IPS-18a (cell line): ENCODE measurements at regions not wholly inside any gene's neighbourhood (a gene's known extent, or its start where the extent isn't known, plus 50 kb on each side); places are given as distances from the start of the nearest gene placed in this dataset.

Source experiments
- H3K27ac ChIP-seq: one replicate; pipeline ENCODE4 v1.5.1; 2013; ENCODE audit warnings: low read length
- H3K27me3 ChIP-seq: one replicate; pipeline ENCODE4 v1.6.1; 2013; ENCODE audit warnings: mild to moderate bottlenecking, low read length; ENCODE audit not compliant: control insufficient read depth, insufficient read depth
- H3K36me3 ChIP-seq: one replicate; pipeline ENCODE4 v1.6.1; 2013; ENCODE audit warnings: low read depth, low read length; ENCODE audit not compliant: control insufficient read depth
- H3K4me1 ChIP-seq: one replicate; pipeline ENCODE4 v1.6.1; 2013; ENCODE audit warnings: low read depth, low read length; ENCODE audit not compliant: control insufficient read depth
- H3K4me3 ChIP-seq: one replicate; pipeline ENCODE4 v1.5.1; 2013; ENCODE audit warnings: low read length
- H3K9ac ChIP-seq: one replicate; pipeline ENCODE4 v1.6.1; 2013; ENCODE audit warnings: mild to moderate bottlenecking, low read length, moderate library complexity
- H3K9me3 ChIP-seq: one replicate; pipeline ENCODE4 v1.6.1; 2013; ENCODE audit warnings: low read depth, low read length; ENCODE audit not compliant: control insufficient read depth

DNA sequence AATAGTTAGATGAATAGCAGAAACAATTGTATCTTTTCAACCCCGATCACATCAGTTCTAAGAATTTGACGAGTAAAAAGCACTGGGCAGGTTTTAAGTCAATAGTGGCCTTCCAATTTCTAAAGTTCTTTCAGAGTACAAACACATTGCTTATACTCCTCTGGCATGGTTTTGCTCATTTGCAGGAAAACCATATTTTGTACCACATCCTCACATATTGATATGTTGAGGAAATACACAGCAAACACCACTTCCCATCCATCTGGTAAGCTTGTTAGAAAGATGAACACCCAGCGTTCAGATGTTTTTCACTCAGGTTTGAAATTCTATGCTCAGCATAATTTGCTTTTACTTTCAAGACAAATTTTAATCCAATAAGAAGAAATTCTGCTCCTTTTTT is 344.6 kb upstream of the ACVR2A start:
- Histone ChIP-seq H3K4me1 (no peaks in the 10 kb centered on the region), H3K4me3 (no peak overlapping the region), H3K27ac (no peak overlapping the region), H3K36me3 (no peaks in the 10 kb centered on the region), H3K9ac (no peak overlapping the region), H3K27me3 (no peaks in the 10 kb centered on the region), H3K9me3 (no peaks in the 10 kb centered on the region)

DNA sequence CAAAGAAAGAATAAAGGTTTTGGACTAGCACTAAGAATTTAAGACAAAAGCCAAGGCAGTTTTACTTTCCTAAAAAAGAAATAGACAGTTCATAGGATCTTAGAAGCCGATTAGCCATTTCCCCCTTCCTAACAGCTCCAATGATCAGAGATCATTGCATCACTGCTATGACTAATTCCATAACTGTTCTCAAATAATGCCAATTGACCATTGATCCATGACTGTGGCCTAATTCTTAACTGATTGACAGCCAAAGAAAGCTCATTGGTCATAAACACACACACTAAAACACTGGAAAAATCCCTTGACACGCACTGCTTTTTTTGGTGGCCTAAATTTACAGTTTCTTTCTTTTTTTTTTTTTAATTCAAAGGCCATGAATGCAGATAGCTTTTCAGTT is 345.0 kb upstream of the ACVR2A start:
- Histone ChIP-seq H3K9me3 (no peaks in the 10 kb centered on the region), H3K4me3 (no peak overlapping the region), H3K27me3 (no peaks in the 10 kb centered on the region), H3K9ac (no peak overlapping the region), H3K27ac (no peak overlapping the region), H3K4me1 (no peaks in the 10 kb centered on the region), H3K36me3 (no peaks in the 10 kb centered on the region)

DNA sequence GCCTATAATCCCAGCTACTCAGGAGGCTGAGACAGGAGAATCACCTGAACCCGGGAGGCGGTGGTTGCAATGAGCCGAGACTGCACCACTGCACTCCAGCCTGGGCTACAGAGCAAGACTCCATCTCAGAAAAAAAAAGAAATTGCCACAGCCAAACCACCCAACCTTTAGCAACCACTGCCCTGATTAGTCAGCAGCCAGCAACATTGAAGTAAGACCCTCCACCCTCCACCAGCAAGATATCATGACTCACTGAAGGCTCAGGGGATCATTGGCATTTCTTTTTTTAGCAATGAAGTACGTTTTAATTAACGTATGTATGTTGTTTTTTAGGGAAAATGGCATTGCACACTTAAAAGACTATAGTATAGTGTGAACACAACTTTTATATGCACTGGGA is 349.1 kb upstream of the ACVR2A start:
- Histone ChIP-seq H3K36me3 (no peaks in the 10 kb centered on the region), H3K9me3 (no peaks in the 10 kb centered on the region), H3K4me3 (no peak overlapping the region), H3K27ac (no peak overlapping the region), H3K4me1 (no peaks in the 10 kb centered on the region), H3K9ac (no peak overlapping the region), H3K27me3 (no peaks in the 10 kb centered on the region)

DNA sequence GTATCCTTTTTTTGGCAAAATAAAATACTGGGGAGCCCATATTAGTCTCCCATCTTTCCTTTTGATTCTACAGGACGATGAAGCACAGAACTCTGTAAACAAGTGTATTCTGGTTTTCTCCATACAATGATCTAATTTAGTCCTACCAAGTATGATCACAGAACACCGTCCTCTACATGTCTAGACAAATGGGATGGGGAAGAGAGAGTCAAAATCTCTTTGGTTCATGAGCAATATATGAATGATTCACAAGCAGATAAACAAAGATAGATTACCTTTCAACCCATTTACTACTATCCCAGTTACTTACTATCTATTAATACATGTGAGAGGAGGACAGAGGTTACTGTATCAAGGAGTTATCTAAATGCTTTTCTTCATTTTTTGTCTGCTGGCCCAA is 352.4 kb upstream of the ACVR2A start:
- no peaks in the 10 kb centered on the region for H3K27me3 ChIP-seq
- no peaks in the 10 kb centered on the region for H3K36me3 ChIP-seq
- no peak overlapping the region for H3K9ac ChIP-seq
- H3K9me3 ChIP-seq = no peaks in the 10 kb centered on the region
- peaks cover 10% of the 10 kb centered on the region for H3K4me1 ChIP-seq
- no peak overlapping the region for H3K27ac ChIP-seq
- no peak overlapping the region for H3K4me3 ChIP-seq

DNA sequence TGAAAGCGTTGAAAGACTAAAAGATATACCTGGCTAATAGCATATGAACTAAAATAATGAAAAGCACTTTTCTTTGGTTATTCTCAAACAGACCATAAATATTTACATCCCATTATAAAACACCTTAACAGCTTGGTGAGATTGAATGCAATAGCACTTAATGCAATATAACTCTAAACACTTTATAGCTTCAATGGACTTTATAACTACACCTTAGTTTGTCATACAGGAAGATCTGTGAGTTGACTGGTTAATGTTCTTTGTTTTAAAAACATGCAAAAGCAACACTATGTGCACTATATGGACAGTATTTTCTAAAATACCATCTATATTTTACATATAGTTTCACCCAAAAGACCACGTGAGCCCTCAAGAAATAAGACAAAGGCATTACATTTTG is 353.3 kb upstream of the ACVR2A start:
- H3K36me3 ChIP-seq = no peaks in the 10 kb centered on the region
- peaks cover 19% of the 10 kb centered on the region for H3K4me1 ChIP-seq
- no peaks in the 10 kb centered on the region for H3K9me3 ChIP-seq
- H3K9ac ChIP-seq = no peak overlapping the region
- no peak overlapping the region for H3K27ac ChIP-seq
- H3K4me3 ChIP-seq = no peak overlapping the region
- H3K27me3 ChIP-seq = no peaks in the 10 kb centered on the region

DNA sequence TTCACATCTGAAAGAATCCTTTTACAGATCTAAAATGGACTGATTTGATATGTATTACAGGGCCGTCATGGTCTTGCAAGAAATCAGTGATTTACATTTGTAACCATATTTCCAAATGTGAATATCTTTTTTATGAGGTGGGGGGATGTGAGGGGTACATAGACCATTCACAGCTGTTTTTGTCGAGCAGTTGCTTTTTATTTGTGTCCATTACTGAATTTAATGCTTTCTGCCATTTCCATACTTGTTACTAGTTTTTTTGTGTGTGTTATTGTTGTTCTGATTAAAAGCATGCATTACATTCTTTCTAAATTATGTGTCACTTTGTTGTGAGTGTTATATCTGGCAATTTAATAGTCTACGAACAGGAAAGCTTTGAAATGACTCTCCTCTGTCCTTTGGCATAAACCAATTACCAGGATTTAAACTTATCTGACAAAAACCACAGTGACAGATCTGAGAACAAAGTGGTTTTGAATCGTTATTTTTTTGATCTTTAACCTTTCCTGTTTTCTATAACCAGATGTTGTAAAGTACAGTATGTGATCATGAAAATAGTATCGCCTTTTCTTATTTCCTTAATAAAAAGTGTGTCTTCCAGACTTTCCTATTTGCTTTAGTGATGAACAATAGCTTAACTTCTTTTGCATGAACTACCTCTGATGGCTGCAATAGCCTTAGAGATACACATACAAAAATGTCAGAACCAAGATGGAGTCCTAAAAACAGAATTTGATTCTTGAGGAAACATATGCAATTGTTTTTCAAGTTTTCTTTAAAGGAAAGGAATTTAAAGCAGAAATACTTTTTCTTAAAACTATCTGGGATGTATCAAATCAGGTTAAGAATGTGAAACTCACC is 354.2 kb upstream of the ACVR2A start:
- Histone ChIP-seq H3K9me3 (no peaks in the 10 kb centered on the region), H3K27me3 (no peaks in the 10 kb centered on the region), H3K4me1 (peaks cover 26% of the 10 kb centered on the region), H3K36me3 (no peaks in the 10 kb centered on the region), H3K9ac (no peak overlapping the region), H3K4me3 (no peak overlapping the region), H3K27ac (no peak overlapping the region)

DNA sequence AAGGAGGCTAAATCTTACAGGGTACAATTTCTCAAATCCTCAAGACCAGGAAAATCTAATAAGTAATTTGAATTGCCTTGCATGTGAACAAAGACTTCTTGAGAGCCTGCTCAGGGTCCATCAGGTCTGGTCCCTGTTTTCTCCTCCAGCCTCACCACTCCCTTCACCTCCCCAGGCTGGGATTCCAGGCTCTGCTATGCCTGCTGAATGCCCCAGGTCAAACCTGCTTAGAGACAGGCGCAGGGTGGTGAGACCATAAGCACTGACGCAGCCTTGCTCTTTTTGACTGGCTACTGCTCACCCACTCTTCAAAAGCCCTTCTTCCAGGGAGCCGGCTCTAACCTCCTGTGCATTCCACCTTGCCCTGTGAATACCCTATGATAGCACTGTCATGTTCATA is 356.4 kb upstream of the ACVR2A start:
- Histone ChIP-seq H3K4me1 (peaks cover 43% of the 10 kb centered on the region), H3K36me3 (no peaks in the 10 kb centered on the region), H3K4me3 (no peak overlapping the region), H3K9me3 (no peaks in the 10 kb centered on the region), H3K27me3 (no peaks in the 10 kb centered on the region), H3K27ac (no peak overlapping the region), H3K9ac (no peak overlapping the region)

DNA sequence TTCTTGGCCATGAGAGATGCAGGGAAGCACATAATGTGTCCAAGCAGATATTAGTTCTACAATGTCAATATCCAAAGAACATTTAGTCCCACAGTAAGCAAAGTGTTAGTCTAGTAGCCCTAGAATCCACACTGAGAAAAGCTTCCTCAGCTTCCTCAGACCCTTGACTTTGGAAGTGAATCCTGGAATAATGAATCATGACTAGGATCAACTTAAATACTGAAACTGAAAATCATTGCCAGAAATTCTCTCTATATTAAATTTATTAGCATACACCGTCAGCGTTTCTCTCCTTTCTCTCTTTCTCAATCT is 356.9 kb upstream of the ACVR2A start:
- Histone ChIP-seq H3K36me3 (no peaks in the 10 kb centered on the region), H3K4me3 (no peak overlapping the region), H3K27ac (no peak overlapping the region), H3K9me3 (no peaks in the 10 kb centered on the region), H3K4me1 (peaks cover 43% of the 10 kb centered on the region), H3K9ac (no peak overlapping the region), H3K27me3 (no peaks in the 10 kb centered on the region)

DNA sequence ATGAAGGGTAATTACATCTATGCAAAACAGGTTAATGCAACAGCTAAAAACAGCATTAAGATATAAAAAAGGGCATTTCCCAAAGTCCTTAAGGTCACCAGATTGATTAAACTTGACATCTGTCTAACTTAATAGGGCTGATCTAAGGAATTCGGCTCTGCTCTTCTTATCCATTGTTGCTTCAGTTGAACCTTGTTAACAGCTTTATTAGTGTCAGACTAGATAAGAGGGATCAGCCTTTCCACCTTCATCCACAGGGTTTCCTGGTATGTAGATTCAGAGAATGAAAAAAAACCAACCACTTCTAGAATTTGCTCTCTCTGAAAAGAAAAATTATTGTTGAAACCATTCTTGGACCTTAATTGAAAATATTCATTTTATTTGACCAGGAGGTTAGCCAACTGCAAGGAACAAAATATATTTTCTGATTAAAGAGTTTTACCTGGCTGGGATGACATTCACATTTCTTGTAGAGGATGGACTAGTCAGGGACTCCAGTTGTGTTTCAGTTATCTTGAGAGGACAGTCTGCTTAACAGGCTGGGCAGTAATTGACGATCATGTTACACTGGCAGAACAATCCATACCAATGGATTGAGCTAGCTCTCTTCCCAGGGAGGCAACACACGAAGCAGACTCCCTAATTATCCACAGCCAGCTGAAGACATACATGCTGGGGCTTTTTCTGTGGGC is 357.4 kb upstream of the ACVR2A start:
- Histone ChIP-seq H3K4me3 (no peak overlapping the region), H3K9ac (no peak overlapping the region), H3K4me1 (peaks cover 43% of the 10 kb centered on the region), H3K9me3 (no peaks in the 10 kb centered on the region), H3K27me3 (no peaks in the 10 kb centered on the region), H3K36me3 (no peaks in the 10 kb centered on the region), H3K27ac (no peak overlapping the region)

DNA sequence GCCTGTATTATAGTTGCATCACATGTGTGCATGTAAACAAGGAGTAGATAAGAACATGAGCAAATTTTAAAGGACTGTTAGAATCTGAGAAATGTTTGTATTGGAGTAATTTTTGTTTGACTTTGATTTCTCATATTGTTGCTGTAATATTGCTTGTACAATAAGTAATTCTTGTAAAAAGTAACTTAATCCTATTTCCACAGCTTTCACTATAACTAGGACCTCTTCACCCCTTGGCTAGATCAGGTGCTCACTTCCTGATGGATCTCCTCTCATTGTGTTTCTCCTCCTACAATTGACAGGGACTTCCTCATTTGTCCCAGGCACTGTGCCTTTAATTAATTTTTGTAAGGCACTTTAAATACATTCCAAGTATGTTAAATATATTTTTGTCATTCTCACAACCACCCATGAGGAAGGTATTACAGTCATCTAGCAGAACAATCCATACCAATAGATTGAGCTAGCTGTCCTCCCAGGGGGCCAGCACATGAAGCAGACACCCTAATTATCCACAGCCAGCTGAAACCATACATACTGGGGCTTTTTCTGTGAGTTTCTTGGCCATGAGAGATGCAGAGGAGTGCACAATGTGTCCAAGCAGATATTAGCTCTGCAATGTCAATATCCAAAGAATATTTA is 359.5 kb upstream of the ACVR2A start:
- H3K36me3 ChIP-seq = no peaks in the 10 kb centered on the region
- no peak overlapping the region for H3K27ac ChIP-seq
- H3K9ac ChIP-seq = no peak overlapping the region
- no peaks in the 10 kb centered on the region for H3K9me3 ChIP-seq
- H3K27me3 ChIP-seq = no peaks in the 10 kb centered on the region
- peaks cover 43% of the 10 kb centered on the region for H3K4me1 ChIP-seq
- no peak overlapping the region for H3K4me3 ChIP-seq

DNA sequence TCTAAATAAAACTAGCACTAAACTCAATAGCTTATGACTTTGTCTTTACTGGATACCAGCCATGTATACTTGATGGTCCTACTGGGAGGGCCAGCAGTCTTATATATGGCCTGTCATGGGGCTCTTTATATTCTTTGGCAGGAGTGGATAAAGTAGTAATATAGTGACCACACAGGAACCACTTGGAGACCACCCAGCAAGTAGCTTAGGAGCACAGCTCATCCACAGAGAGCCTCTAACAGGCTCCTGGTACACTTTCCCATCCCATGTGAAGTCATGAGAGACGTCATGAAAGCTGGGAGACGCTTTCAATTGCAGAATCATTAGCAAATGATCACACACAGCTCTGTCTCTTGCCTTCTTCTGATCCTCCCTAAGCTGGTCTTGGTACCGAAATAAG is 360.9 kb upstream of the ACVR2A start:
- no peaks in the 10 kb centered on the region for H3K36me3 ChIP-seq
- H3K27me3 ChIP-seq = no peaks in the 10 kb centered on the region
- no peak overlapping the region for H3K27ac ChIP-seq
- H3K4me3 ChIP-seq = no peak overlapping the region
- H3K4me1 ChIP-seq = peaks cover 43% of the 10 kb centered on the region
- H3K9me3 ChIP-seq = no peaks in the 10 kb centered on the region
- H3K9ac ChIP-seq = no peak overlapping the region
